Suprapubic skin (tissue), 3 donors: ENCODE measurements at regions not wholly inside any gene's neighbourhood (a gene's known extent, or its start where the extent isn't known, plus 50 kb on each side); places are given as distances from the start of the nearest gene placed in this dataset.

Experiments
- EP300 ChIP-seq: sonication (generic); formaldehyde crosslinking; IDR thresholded peaks from one replicate; pipeline ENCODE4 v1.6.1; 2017; ENCODE audit warnings: antibody characterized with exemption
- TF ChIP-seq, protein P1 (sequence below), 2 donors: fragments of 200-600 bp in 1 of 2; fragments of 450-650 bp in 1 of 2; sonication (generic) in 1 of 2; IDR thresholded peaks; one replicate each; pipeline ENCODE4 v1.5.1; 2016 to 2019; ENCODE audit warnings: antibody characterized with exemption in 2 of 2, mild to moderate bottlenecking in 1 of 2, moderate library complexity in 1 of 2

DNA sequence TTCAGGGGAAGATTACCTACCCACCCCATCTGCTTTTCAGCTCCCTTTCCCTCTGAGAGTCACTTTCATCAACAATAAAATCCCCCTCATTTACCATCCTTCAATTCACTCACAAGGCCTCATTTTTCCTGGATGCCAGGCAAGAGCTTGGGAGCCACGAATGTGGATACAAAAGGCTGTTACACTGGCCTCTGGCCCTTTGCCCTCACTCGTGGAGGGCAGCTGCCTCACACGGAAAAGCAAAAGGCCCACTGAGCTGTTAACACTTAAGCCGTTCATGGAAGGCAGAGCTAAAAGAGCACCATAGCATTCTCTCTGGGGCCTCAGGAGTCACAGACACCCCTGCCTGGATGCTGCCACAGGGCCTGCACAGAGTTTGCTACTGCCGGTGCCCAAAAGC, 102.4 kb upstream of the TUSC7 start:
- TF ChIP-seq, protein P1, sequence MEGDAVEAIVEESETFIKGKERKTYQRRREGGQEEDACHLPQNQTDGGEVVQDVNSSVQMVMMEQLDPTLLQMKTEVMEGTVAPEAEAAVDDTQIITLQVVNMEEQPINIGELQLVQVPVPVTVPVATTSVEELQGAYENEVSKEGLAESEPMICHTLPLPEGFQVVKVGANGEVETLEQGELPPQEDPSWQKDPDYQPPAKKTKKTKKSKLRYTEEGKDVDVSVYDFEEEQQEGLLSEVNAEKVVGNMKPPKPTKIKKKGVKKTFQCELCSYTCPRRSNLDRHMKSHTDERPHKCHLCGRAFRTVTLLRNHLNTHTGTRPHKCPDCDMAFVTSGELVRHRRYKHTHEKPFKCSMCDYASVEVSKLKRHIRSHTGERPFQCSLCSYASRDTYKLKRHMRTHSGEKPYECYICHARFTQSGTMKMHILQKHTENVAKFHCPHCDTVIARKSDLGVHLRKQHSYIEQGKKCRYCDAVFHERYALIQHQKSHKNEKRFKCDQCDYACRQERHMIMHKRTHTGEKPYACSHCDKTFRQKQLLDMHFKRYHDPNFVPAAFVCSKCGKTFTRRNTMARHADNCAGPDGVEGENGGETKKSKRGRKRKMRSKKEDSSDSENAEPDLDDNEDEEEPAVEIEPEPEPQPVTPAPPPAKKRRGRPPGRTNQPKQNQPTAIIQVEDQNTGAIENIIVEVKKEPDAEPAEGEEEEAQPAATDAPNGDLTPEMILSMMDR (IDR thresholded peaks at IDR 0.05) = no peak
- TF ChIP-seq EP300 = no peak
